Neuron (in vitro differentiated cells): ENCODE measurements at regions not wholly inside any gene's neighbourhood (a gene's known extent, or its start where the extent isn't known, plus 50 kb on each side); places are given as distances from the start of the nearest gene placed in this dataset.
"Not testable (repeated sequence)": the region's sequence is repeated elsewhere in the genome, so short reads cannot be mapped to it uniquely, and the experiment has no call there.

ENCODE experiments used
- H2AFZ ChIP-seq: one replicate; pipeline ENCODE4 v1.6.1; 2013; ENCODE audit warnings: low read depth, mild to moderate bottlenecking, inconsistent platforms, low read length, moderate library complexity
- H3K27me3 ChIP-seq: one replicate; pipeline ENCODE4 v1.6.1; 2013; ENCODE audit warnings: low read length; ENCODE audit not compliant: insufficient read depth
- H3K36me3 ChIP-seq: one replicate; pipeline ENCODE4 v1.6.1; 2013; ENCODE audit warnings: low read length; ENCODE audit not compliant: insufficient read depth
- H3K4me1 ChIP-seq: one replicate; pipeline ENCODE4 v1.6.1; 2013; ENCODE audit warnings: low read length; ENCODE audit not compliant: insufficient read depth
- H3K4me3 ChIP-seq: 2 replicates; pipeline ENCODE4 v1.5.1; 2013; ENCODE audit warnings: mild to moderate bottlenecking, low read length, moderate library complexity
- H3K9me3 ChIP-seq: one replicate; pipeline ENCODE4 v1.6.1; 2013; ENCODE audit warnings: low read length

GRCh38 chr18:40152859-40153258 is 1802.2 kb upstream of the PIK3C3 start:
- H3K4me3 ChIP-seq = no peak overlapping the region

GRCh38 chr18:40148960-40149359 is 1806.1 kb upstream of the PIK3C3 start:
- Histone ChIP-seq H3K36me3 (no peaks in the 10 kb centered on the region), H2AFZ (no peak overlapping the region), H3K4me3 (no peak overlapping the region), H3K27me3 (no peaks in the 10 kb centered on the region), H3K4me1 (no peaks in the 10 kb centered on the region), H3K9me3 (no peaks in the 10 kb centered on the region)

More at GRCh38 chr18:40152859-40153258, 1802.2 kb upstream of the PIK3C3 start:
- Histone ChIP-seq H2AFZ (no peak overlapping the region), H3K27me3 (no peaks in the 10 kb centered on the region), H3K9me3 (no peaks in the 10 kb centered on the region), H3K36me3 (no peaks in the 10 kb centered on the region), H3K4me1 (no peaks in the 10 kb centered on the region)

- H3K36me3 ChIP-seq = no peaks in the 10 kb centered on the region
- no peak overlapping the region for H2AFZ ChIP-seq
- H3K4me1 ChIP-seq = no peaks in the 10 kb centered on the region
- H3K4me3 ChIP-seq = no peak overlapping the region
- peaks cover 2% of the 10 kb centered on the region for H3K9me3 ChIP-seq
- no peaks in the 10 kb centered on the region for H3K27me3 ChIP-seq
These were observed 1821.8 kb upstream of the PIK3C3 start for GRCh38 chr18:40133253-40133652.

GRCh38 chr18:40132438-40132837 is 1822.6 kb upstream of the PIK3C3 start:
- H3K4me1 ChIP-seq, H3K27me3 ChIP-seq, H2AFZ ChIP-seq, H3K4me3 ChIP-seq, H3K9me3 ChIP-seq, H3K36me3 ChIP-seq: not testable (repeated sequence)

- Histone ChIP-seq H3K36me3 (no peaks in the 10 kb centered on the region), H2AFZ (no peak overlapping the region), H3K9me3 (peaks cover 5% of the 10 kb centered on the region), H3K27me3 (no peaks in the 10 kb centered on the region), H3K4me1 (no peaks in the 10 kb centered on the region), H3K4me3 (no peak overlapping the region)
These were observed 1830.9 kb upstream of the PIK3C3 start for GRCh38 chr18:40124107-40124506.

GRCh38 chr18:40120796-40121391 is 1834.1 kb upstream of the PIK3C3 start:
- no peaks in the 10 kb centered on the region for H3K36me3 ChIP-seq
- H3K9me3 ChIP-seq = peaks cover 5% of the 10 kb centered on the region
- no peaks in the 10 kb centered on the region for H3K27me3 ChIP-seq
- H3K4me1 ChIP-seq = no peaks in the 10 kb centered on the region
- no peak overlapping the region for H3K4me3 ChIP-seq
- no peak overlapping the region for H2AFZ ChIP-seq

- no peak overlapping the region for H2AFZ ChIP-seq
- no peaks in the 10 kb centered on the region for H3K36me3 ChIP-seq
- no peak overlapping the region for H3K4me3 ChIP-seq
These were observed 1834.7 kb upstream of the PIK3C3 start for GRCh38 chr18:40120356-40120755.

GRCh38 chr18:40119581-40119980 is 1835.5 kb upstream of the PIK3C3 start:
- not testable (repeated sequence) for H3K4me1 ChIP-seq, H3K9me3 ChIP-seq, H3K4me3 ChIP-seq, H3K27me3 ChIP-seq, H3K36me3 ChIP-seq, H2AFZ ChIP-seq

More at GRCh38 chr18:40120356-40120755, 1834.7 kb upstream of the PIK3C3 start:
- H3K9me3 ChIP-seq = peaks cover 5% of the 10 kb centered on the region
- no peaks in the 10 kb centered on the region for H3K27me3 ChIP-seq
- H3K4me1 ChIP-seq = no peaks in the 10 kb centered on the region

- no peaks in the 10 kb centered on the region for H3K4me1 ChIP-seq
- H3K9me3 ChIP-seq = no peaks in the 10 kb centered on the region
- H3K36me3 ChIP-seq = no peaks in the 10 kb centered on the region
- H2AFZ ChIP-seq = no peak overlapping the region
- no peak overlapping the region for H3K4me3 ChIP-seq
- H3K27me3 ChIP-seq = no peaks in the 10 kb centered on the region
These were observed 1844.6 kb upstream of the PIK3C3 start for GRCh38 chr18:40110455-40110854.

GRCh38 chr18:40109252-40110049 is 1845.6 kb upstream of the PIK3C3 start:
- Histone ChIP-seq H3K9me3 (no peaks in the 10 kb centered on the region), H3K36me3 (no peaks in the 10 kb centered on the region), H3K4me3 (no peak overlapping the region), H2AFZ (no peak overlapping the region), H3K4me1 (no peaks in the 10 kb centered on the region), H3K27me3 (no peaks in the 10 kb centered on the region)

GRCh38 chr18:40108596-40108995 is 1846.4 kb upstream of the PIK3C3 start:
- no peak overlapping the region for H2AFZ ChIP-seq
- no peaks in the 10 kb centered on the region for H3K36me3 ChIP-seq
- H3K4me3 ChIP-seq = no peak overlapping the region
- H3K9me3 ChIP-seq = no peaks in the 10 kb centered on the region
- H3K4me1 ChIP-seq = no peaks in the 10 kb centered on the region
- H3K27me3 ChIP-seq = no peaks in the 10 kb centered on the region

GRCh38 chr18:40102903-40103302 is 1852.1 kb upstream of the PIK3C3 start:
- no peaks in the 10 kb centered on the region for H3K9me3 ChIP-seq
- peaks cover 2% of the 10 kb centered on the region for H3K4me1 ChIP-seq
- H3K27me3 ChIP-seq = no peaks in the 10 kb centered on the region
- H3K36me3 ChIP-seq = no peaks in the 10 kb centered on the region
- H2AFZ ChIP-seq = no peak overlapping the region
- no peak overlapping the region for H3K4me3 ChIP-seq

- Histone ChIP-seq H3K36me3 (no peaks in the 10 kb centered on the region), H3K9me3 (no peaks in the 10 kb centered on the region), H3K4me3 (no peak overlapping the region), H3K4me1 (peaks cover 2% of the 10 kb centered on the region), H3K27me3 (no peaks in the 10 kb centered on the region), H2AFZ (no peak overlapping the region)
These were observed 1855.4 kb upstream of the PIK3C3 start for GRCh38 chr18:40099641-40100040.
